Sigmoid colon (tissue), 6 donors: ENCODE measurements at regions not wholly inside any gene's neighbourhood (a gene's known extent, or its start where the extent isn't known, plus 50 kb on each side); places are given as distances from the start of the nearest gene placed in this dataset.

Experiments used
- DNase-seq: peaks from one replicate; pipeline ENCODE4 v3.0.0-alpha.2; 2019
- H3K27ac ChIP-seq, 4 donors: fragments of 200-600 bp; sonication (generic); one replicate each; pipeline ENCODE4 v1.5.1; 2016 to 2019; ENCODE audit warnings: mild to moderate bottlenecking in 1 of 4
- H3K27me3 ChIP-seq, 3 donors: fragments of 200-600 bp; sonication (generic); one replicate each; pipeline ENCODE4 v1.5.1; 2019; ENCODE audit warnings: mild to moderate bottlenecking in 1 of 3
- H3K36me3 ChIP-seq, 4 donors: fragments of 200-600 bp; sonication (generic); one replicate each; pipeline ENCODE4 v1.5.1; 2016 to 2019
- H3K4me1 ChIP-seq, 4 donors: fragments of 200-600 bp; sonication (generic); one replicate each; pipeline ENCODE4 v1.5.1; 2017 to 2019
- H3K4me3 ChIP-seq, 4 donors: fragments of 200-600 bp; sonication (generic); one replicate each; pipeline ENCODE4 v1.5.1; 2017 to 2019; ENCODE audit warnings: mild to moderate bottlenecking in 2 of 4, moderate library complexity in 1 of 4
- H3K9me3 ChIP-seq, 4 donors: fragments of 200-600 bp in 3 of 4; sonication (generic) in 3 of 4; one replicate each; pipeline versions ENCODE4 v1.5.1 to v1.6.1; 2013 to 2019
- CTCF ChIP-seq, 4 experiments: fragments of 450-650 bp in 3 of 4; fragments of 200-600 bp in 1 of 4; IDR thresholded peaks; one replicate each; pipeline ENCODE4 v1.5.1; 2016 to 2019; ENCODE audit warnings: antibody characterized with exemption in 4 of 4, mild to moderate bottlenecking in 3 of 4, moderate library complexity in 2 of 4
- EP300 ChIP-seq, 4 donors: sonication (generic); formaldehyde crosslinking; IDR thresholded peaks; one replicate each; pipeline ENCODE4 v1.6.1; 2017; ENCODE audit warnings: antibody characterized with exemption in 4 of 4
- POLR2A ChIP-seq, 2 donors: fragments of 450-650 bp; IDR thresholded peaks; one replicate each; pipeline ENCODE4 v1.6.1; 2016; ENCODE audit warnings: antibody characterized with exemption in 2 of 2, mild to moderate bottlenecking in 2 of 2, moderate library complexity in 2 of 2
- POLR2AphosphoS5 ChIP-seq, 4 donors: sonication (generic); formaldehyde crosslinking; IDR thresholded peaks; one replicate each; pipeline ENCODE4 v1.6.1; 2017; ENCODE audit warnings: antibody characterized with exemption in 4 of 4
- WGBS, 2 donors: extraction: QIAGEN DNeasy Blood & Tissue Kit; methylation state at CpG; one replicate each; pipeline ENCODE4 v1.1.7; 2013; 5-methylcytosine and 5-hydroxymethylcytosine counted together
- intact Hi-C: fragments of 100-400 bp; cut with DNase I; formaldehyde crosslinking; loops from one replicate; pipeline ENCODE4 v1.15.1; 2023
- donor health status: healthy with polysubstance abuse.
- donor health status: healthy.

GRCh38 chr1:218558271-218558810 lies 213.2 kb downstream of the TGFB2 start:
- Histone ChIP-seq H3K27me3 (no peaks in the 10 kb centered on the region), H3K4me3 (no peak overlapping the region), H3K9me3 (no peaks in the 10 kb centered on the region), H3K27ac (no peak overlapping the region), H3K36me3 (no peaks in the 10 kb centered on the region), H3K4me1 (peaks cover 0 to 4% (median 2%) of the 10 kb centered on the region in 4 donors)
- TF ChIP-seq CTCF (IDR thresholded peaks at IDR 0.05) (no peak), POLR2A (IDR thresholded peaks at IDR 0.05) (no peak), EP300 (IDR thresholded peaks at IDR 0.05) (no peak), POLR2AphosphoS5 (IDR thresholded peaks at IDR 0.05) (no peak)
- intact Hi-C loops = no loop called here
- 72 to 75% methylated on average over 3 of the region's 3 CpGs for WGBS, 2 donors
- DNase-seq = no peak

- intact Hi-C loops = no loop called here
- no peaks in the 10 kb centered on the region for H3K9me3 ChIP-seq
- H3K27ac ChIP-seq = no peak overlapping the region
- WGBS, 2 donors = 63 to 77% methylated on average over 1 of the region's 1 CpG
- H3K4me3 ChIP-seq = no peak overlapping the region
- no peaks in the 10 kb centered on the region for H3K27me3 ChIP-seq
- no peak for DNase-seq
- H3K4me1 ChIP-seq = no peaks in the 10 kb centered on the region
- no peaks in the 10 kb centered on the region for H3K36me3 ChIP-seq
- TF ChIP-seq EP300 (IDR thresholded peaks at IDR 0.05) = no peak
- TF ChIP-seq CTCF (IDR thresholded peaks at IDR 0.05) = no peak
- TF ChIP-seq POLR2A (IDR thresholded peaks at IDR 0.05) = no peak
- no peak for TF ChIP-seq POLR2AphosphoS5 (IDR thresholded peaks at IDR 0.05)
Measured at GRCh38 chr1:218565377-218565776, 220.2 kb downstream of the TGFB2 start.

GRCh38 chr1:218568962-218569550 lies 223.9 kb downstream of the TGFB2 start:
- H3K4me1 ChIP-seq = no peaks in the 10 kb centered on the region

GRCh38 chr1:218570456-218570855 lies 225.3 kb downstream of the TGFB2 start:
- intact Hi-C loops = no loop called here
- Histone ChIP-seq H3K4me3 (no peak overlapping the region), H3K36me3 (no peaks in the 10 kb centered on the region), H3K27me3 (no peaks in the 10 kb centered on the region), H3K4me1 (no peaks in the 10 kb centered on the region), H3K27ac (no peak overlapping the region), H3K9me3 (no peaks in the 10 kb centered on the region)
- no peak for DNase-seq
- 87 to 92% methylated on average over 2 of the region's 2 CpGs for WGBS, 2 donors
- no peak for TF ChIP-seq EP300 (IDR thresholded peaks at IDR 0.05)
- TF ChIP-seq POLR2A (IDR thresholded peaks at IDR 0.05) = no peak
- TF ChIP-seq CTCF (IDR thresholded peaks at IDR 0.05) = no peak
- TF ChIP-seq POLR2AphosphoS5 (IDR thresholded peaks at IDR 0.05) = no peak

More at GRCh38 chr1:218568962-218569550, 223.9 kb downstream of the TGFB2 start:
- Histone ChIP-seq H3K27ac (no peak overlapping the region), H3K36me3 (no peaks in the 10 kb centered on the region), H3K27me3 (no peaks in the 10 kb centered on the region), H3K9me3 (no peaks in the 10 kb centered on the region), H3K4me3 (no peak overlapping the region)
- intact Hi-C loops = no loop called here
- TF ChIP-seq POLR2A (IDR thresholded peaks at IDR 0.05) = no peak
- no peak for TF ChIP-seq EP300 (IDR thresholded peaks at IDR 0.05)
- no peak for TF ChIP-seq CTCF (IDR thresholded peaks at IDR 0.05)
- no peak for TF ChIP-seq POLR2AphosphoS5 (IDR thresholded peaks at IDR 0.05)
- DNase-seq = no peak
- WGBS, 2 donors = 75 to 88% methylated on average over 5 of the region's 5 CpGs

- Histone ChIP-seq H3K27ac (no peak overlapping the region), H3K36me3 (no peaks in the 10 kb centered on the region), H3K4me3 (no peak overlapping the region), H3K4me1 (no peaks in the 10 kb centered on the region), H3K27me3 (no peaks in the 10 kb centered on the region), H3K9me3 (no peaks in the 10 kb centered on the region)
- TF ChIP-seq CTCF (IDR thresholded peaks at IDR 0.05) (no peak), POLR2AphosphoS5 (IDR thresholded peaks at IDR 0.05) (no peak), EP300 (IDR thresholded peaks at IDR 0.05) (no peak), POLR2A (IDR thresholded peaks at IDR 0.05) (no peak)
- intact Hi-C loops = no loop called here
- WGBS, 2 donors = 25 to 74% methylated on average over 6 of the region's 6 CpGs
- no peak for DNase-seq
Measured at GRCh38 chr1:218571491-218571890, 226.4 kb downstream of the TGFB2 start.
